GM23248 (cell line): ENCODE measurements at regions not wholly inside any gene's neighbourhood (a gene's known extent, or its start where the extent isn't known, plus 50 kb on each side); places are given as distances from the start of the nearest gene placed in this dataset.
"Not testable (repeated sequence)": the region's sequence is repeated elsewhere in the genome, so short reads cannot be mapped to it uniquely, and the experiment has no call there.

Source experiments
- DNase-seq: peaks from one replicate; pipeline ENCODE4 v3.0.0-alpha.2; 2015
- H2AFZ ChIP-seq: fragments of 200-600 bp; sonication (generic); 2 replicates; pipeline ENCODE4 v1.6.1; 2016; ENCODE audit warnings: antibody characterized with exemption
- H3F3A ChIP-seq: fragments of 200-600 bp; sonication (generic); 2 replicates; pipeline ENCODE4 v1.6.1; 2016; ENCODE audit warnings: mild to moderate bottlenecking, antibody characterized with exemption, mixed run types; ENCODE audit not compliant: insufficient read depth
- H3K27ac ChIP-seq: fragments of 200-600 bp; sonication (generic); 2 replicates; pipeline ENCODE4 v1.5.1; 2016; ENCODE audit warnings: mild to moderate bottlenecking
- H3K27me3 ChIP-seq: fragments of 200-600 bp; sonication (generic); replicated peaks from 2 replicates; pipeline ENCODE4 v1.6.1; 2016; ENCODE audit warnings: mild to moderate bottlenecking; ENCODE audit not compliant: insufficient read depth
- H3K36me3 ChIP-seq: fragments of 200-600 bp; sonication (generic); 2 replicates; pipeline ENCODE4 v1.6.1; 2016; ENCODE audit warnings: low read depth, mild to moderate bottlenecking
- H3K4me1 ChIP-seq: fragments of 200-600 bp; sonication (generic); 2 replicates; pipeline ENCODE4 v1.6.1; 2016; ENCODE audit warnings: mild to moderate bottlenecking; ENCODE audit not compliant: insufficient read depth
- H3K4me2 ChIP-seq: fragments of 200-600 bp; sonication (generic); one replicate; pipeline ENCODE4 v1.6.1; 2016; ENCODE audit warnings: mild to moderate bottlenecking; ENCODE audit not compliant: unreplicated experiment
- H3K4me3 ChIP-seq: fragments of 200-600 bp; sonication (generic); 2 replicates; pipeline ENCODE4 v1.5.1; 2016; ENCODE audit warnings: mild to moderate bottlenecking
- H3K79me2 ChIP-seq: fragments of 200-600 bp; sonication (generic); 2 replicates; pipeline ENCODE4 v1.6.1; 2016; ENCODE audit warnings: mild to moderate bottlenecking; ENCODE audit not compliant: insufficient read depth
- H3K9ac ChIP-seq: fragments of 200-600 bp; sonication (generic); 2 replicates; pipeline ENCODE4 v1.6.1; 2016; ENCODE audit warnings: mild to moderate bottlenecking
- H3K9me2 ChIP-seq: fragments of 200-600 bp; sonication (generic); 2 replicates; pipeline ENCODE4 v1.6.1; 2016; ENCODE audit warnings: mixed run types, mild to moderate bottlenecking, moderate library complexity; ENCODE audit not compliant: insufficient read depth
- H3K9me3 ChIP-seq: fragments of 200-600 bp; sonication (generic); one replicate; pipeline ENCODE4 v1.6.1; 2017; ENCODE audit warnings: low read depth
- H4K20me1 ChIP-seq: fragments of 200-600 bp; sonication (generic); 2 replicates; pipeline ENCODE4 v1.6.0; 2016; ENCODE audit not compliant: insufficient read depth
- EZH2 ChIP-seq: fragments of 200-600 bp; sonication (generic); IDR thresholded peaks from 2 replicates; pipeline ENCODE4 v1.6.1; 2018; ENCODE audit warnings: antibody characterized with exemption, mild to moderate bottlenecking; ENCODE audit not compliant: insufficient read depth, poor library complexity, severe bottlenecking
- EZH2phosphoT487 ChIP-seq: fragments of 200-600 bp; sonication (generic); IDR thresholded peaks from 2 replicates; pipeline ENCODE4 v1.6.1; 2018; ENCODE audit warnings: antibody characterized with exemption, moderate library complexity, mild to moderate bottlenecking, low read depth; ENCODE audit not compliant: insufficient read depth
- WGBS, 2 experiments: methylation state at CpG; one replicate each; pipeline ENCODE4 v1.1.6; 2015 to 2017; ENCODE audit warnings: low lambda C conversion rate in 2 of 2, low coverage in 1 of 2; ENCODE audit errors: missing lambda C conversion rate in 2 of 2; 5-methylcytosine and 5-hydroxymethylcytosine counted together
- in situ Hi-C: fragments of 300-500 bp; cut with MboI; formaldehyde crosslinking; loops from 2 replicates; pipeline ENCODE4 v1.15.0; 2020

DNA sequence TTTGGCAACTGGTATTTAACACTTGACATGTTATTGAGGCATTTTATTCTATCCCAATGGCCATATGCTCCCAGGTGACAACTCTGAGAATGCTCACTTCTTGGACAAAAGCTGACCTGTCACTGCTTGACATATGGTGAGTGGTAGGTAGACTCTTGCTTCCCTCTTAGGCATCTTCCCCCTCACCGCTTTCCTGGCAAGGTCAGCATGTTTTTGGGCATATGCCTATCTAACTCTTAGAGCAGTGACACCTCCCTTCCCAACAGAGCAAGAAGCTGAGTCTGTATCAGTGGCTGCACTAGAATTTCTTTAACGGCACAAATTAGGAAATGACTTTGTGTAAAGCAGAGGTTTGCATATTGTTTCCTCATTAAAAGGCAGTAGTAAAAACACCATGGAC, 300.7 kb downstream of the OXSM start:
- Histone ChIP-seq H4K20me1 (no peaks in the 10 kb centered on the region), H3K79me2 (no peaks in the 10 kb centered on the region), H3K4me1 (no peaks in the 10 kb centered on the region), H3K4me3 (no peak overlapping the region), H3K9ac (no peak overlapping the region), H3K27me3 (no peaks in the 10 kb centered on the region), H3K27ac (no peak overlapping the region), H3F3A (no peaks in the 10 kb centered on the region), H3K36me3 (no peaks in the 10 kb centered on the region), H3K9me2 (no peaks in the 10 kb centered on the region), H2AFZ (no peak overlapping the region), H3K9me3 (no peaks in the 10 kb centered on the region), H3K4me2 (no peak overlapping the region)
- 11 to 15% methylated on average over 2 of the region's 2 CpGs for WGBS, 2 experiments
- in situ Hi-C loops, result no loop called here
- TF ChIP-seq EZH2phosphoT487 (no peak), EZH2 (no peak)
- DNase-seq, result no peak

DNA sequence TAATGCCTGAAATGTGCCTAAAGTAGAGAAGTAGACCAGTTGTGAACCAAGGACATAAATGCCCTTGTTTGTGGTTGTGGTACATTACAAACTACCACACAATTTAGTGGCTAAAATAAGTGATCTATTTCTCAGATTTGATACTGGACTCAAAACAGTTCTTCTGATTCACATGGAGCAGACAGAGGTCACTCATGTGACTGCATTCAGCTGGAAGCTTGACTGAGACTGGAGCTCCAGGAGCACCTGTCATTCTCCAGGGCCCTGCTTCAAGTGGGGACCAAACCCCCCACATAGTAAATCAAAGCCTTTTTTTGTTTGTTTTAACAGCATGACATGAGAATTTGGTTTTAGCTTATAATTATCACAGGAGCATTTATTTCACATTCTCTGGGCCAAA, 301.2 kb downstream of the OXSM start:
- no peaks in the 10 kb centered on the region for H4K20me1 ChIP-seq
- H3K9ac ChIP-seq, result no peak overlapping the region
- no peak overlapping the region for H2AFZ ChIP-seq
- no peaks in the 10 kb centered on the region for H3K4me1 ChIP-seq
- TF ChIP-seq EZH2phosphoT487 (no peak), EZH2 (no peak)
- no peaks in the 10 kb centered on the region for H3K9me2 ChIP-seq
- no peaks in the 10 kb centered on the region for H3K27me3 ChIP-seq
- H3K4me3 ChIP-seq, result no peak overlapping the region
- in situ Hi-C loops, result no loop called here
- H3F3A ChIP-seq, result no peaks in the 10 kb centered on the region
- H3K79me2 ChIP-seq, result no peaks in the 10 kb centered on the region
- no peaks in the 10 kb centered on the region for H3K36me3 ChIP-seq
- DNase-seq, result no peak
- no peaks in the 10 kb centered on the region for H3K9me3 ChIP-seq
- H3K4me2 ChIP-seq, result no peak overlapping the region
- no peak overlapping the region for H3K27ac ChIP-seq

DNA sequence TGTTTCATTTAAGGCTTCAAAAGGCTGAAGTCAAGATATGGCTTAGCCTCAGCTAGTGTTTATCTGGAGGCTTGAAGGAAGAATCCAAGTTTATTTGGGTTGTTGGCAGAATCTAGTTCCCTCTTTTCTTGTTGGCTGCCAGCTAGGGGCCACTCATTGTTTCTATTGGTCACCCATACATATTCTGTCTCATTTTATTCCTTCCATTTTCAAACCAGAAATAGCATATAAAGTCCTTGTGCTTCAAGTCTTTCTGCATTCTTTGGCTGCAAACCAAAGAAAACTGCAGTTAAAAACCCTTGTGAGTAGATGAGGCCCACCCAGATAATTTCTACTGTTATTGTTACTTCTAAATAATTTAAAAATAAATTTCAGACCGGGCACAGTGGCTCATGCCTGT, 301.7 kb downstream of the OXSM start:
- no peak overlapping the region for H3K27ac ChIP-seq
- WGBS, 2 experiments, result 0% methylated on average over 1 of the region's 1 CpG

DNA sequence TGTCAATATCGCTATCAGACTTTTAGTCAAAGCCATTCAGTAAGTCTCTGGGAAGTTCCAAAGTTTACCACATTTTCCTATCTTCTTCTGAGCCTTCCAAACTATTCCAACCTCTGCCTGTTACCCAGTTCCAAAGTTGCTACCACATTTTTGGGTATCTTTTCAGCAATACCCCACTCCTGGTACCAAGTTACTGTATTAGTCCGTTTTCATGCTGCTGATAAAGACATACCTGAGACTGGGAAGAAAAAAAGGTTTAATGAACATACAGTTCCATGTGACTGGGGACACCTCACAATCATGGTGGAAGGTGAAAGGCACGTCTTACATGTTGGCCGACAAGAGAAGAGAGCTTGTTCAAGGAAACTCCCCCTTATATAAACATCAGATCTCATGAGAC, 307.2 kb downstream of the OXSM start:
- H3K27me3 ChIP-seq, H2AFZ ChIP-seq, H4K20me1 ChIP-seq, DNase-seq, H3F3A ChIP-seq, H3K79me2 ChIP-seq, in situ Hi-C loops, H3K4me1 ChIP-seq, H3K27ac ChIP-seq, H3K9me3 ChIP-seq, H3K9ac ChIP-seq, H3K36me3 ChIP-seq, H3K4me3 ChIP-seq, H3K4me2 ChIP-seq, H3K9me2 ChIP-seq: not testable (repeated sequence)
- 37 to 41% methylated on average over 4 of the region's 4 CpGs for WGBS, 2 experiments

More for the DNA sequence above, 301.7 kb downstream of the OXSM start:
- Histone ChIP-seq H4K20me1 (no peaks in the 10 kb centered on the region), H3K4me3 (no peak overlapping the region), H3K79me2 (no peaks in the 10 kb centered on the region), H3K4me2 (no peak overlapping the region), H3K36me3 (no peaks in the 10 kb centered on the region), H3K9ac (no peak overlapping the region), H3K9me3 (no peaks in the 10 kb centered on the region), H3K4me1 (no peaks in the 10 kb centered on the region), H3K27me3 (no peaks in the 10 kb centered on the region), H3F3A (no peaks in the 10 kb centered on the region), H3K9me2 (no peaks in the 10 kb centered on the region), H2AFZ (no peak overlapping the region)
- in situ Hi-C loops, result no loop called here
- TF ChIP-seq EZH2phosphoT487, result no peak
- no peak for TF ChIP-seq EZH2
- DNase-seq, result no peak

DNA sequence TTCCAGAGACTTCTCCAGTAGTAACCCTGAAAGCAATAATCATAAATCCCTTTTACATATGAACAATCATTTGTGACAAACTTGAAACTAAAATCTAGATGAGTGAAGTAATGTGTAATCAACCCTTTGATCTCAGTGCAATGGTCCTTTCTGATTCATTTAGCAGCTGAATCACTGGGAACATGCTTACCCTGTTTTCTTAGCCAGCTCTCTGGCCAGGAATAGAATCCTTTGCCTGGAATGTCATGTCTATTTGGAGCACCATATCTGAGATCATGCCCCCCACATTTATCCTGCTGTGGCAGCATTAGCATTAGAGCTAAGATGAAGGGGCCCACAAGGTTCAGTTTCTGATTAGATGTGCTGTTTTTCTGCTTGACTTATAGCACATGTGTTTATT, 309.8 kb downstream of the OXSM start:
- Histone ChIP-seq H3F3A (no peaks in the 10 kb centered on the region), H2AFZ (no peak overlapping the region), H3K9ac (no peak overlapping the region), H3K27me3 (no peaks in the 10 kb centered on the region), H3K27ac (no peak overlapping the region), H3K36me3 (no peaks in the 10 kb centered on the region), H4K20me1 (no peaks in the 10 kb centered on the region), H3K9me2 (no peaks in the 10 kb centered on the region), H3K9me3 (no peaks in the 10 kb centered on the region), H3K79me2 (no peaks in the 10 kb centered on the region), H3K4me3 (no peak overlapping the region), H3K4me2 (no peak overlapping the region), H3K4me1 (no peaks in the 10 kb centered on the region)
- in situ Hi-C loops, result no loop called here
- no peak for TF ChIP-seq EZH2phosphoT487
- TF ChIP-seq EZH2, result no peak
- DNase-seq, result no peak
